ENCODE measurements at regions not wholly inside any gene's neighbourhood (a gene's known extent, or its start where the extent isn't known, plus 50 kb on each side); places are given as distances from the start of the nearest gene placed in this dataset.

GRCh38 chr6:128598571-128598970, 78.2 kb upstream of the PTPRK start:
- no peak overlapping the region for H3K4me2 ChIP-seq (ENCODE audit: control insufficient read depth, insufficient read depth)
- in situ Hi-C loops (cut with MboI): no loop called here
- WGBS (ENCODE audit: insufficient coverage, insufficient replicate concordance, low lambda C conversion rate, missing lambda C conversion rate): 32% methylated on average over 2 of the region's 2 CpGs
- H2AFZ ChIP-seq (ENCODE audit: control insufficient read depth, low read depth, low read length): no peak overlapping the region
- H3K9me3 ChIP-seq (replicated peaks; ENCODE audit: control insufficient read depth, insufficient read depth, low read length): no peaks in the 10 kb centered on the region
- BruUV-seq (replicated peaks): no TSS peak
- H3K27me3 ChIP-seq (replicated peaks in 1 of 2; ENCODE audit: control insufficient read depth in 2 of 2, insufficient read depth in 2 of 2, low read length in 1 of 2): no peaks in the 10 kb centered on the region
- FAIRE-seq: no peak
- CTCF ChIA-PET: no interaction called here
- intact Hi-C loops (cut with micrococcal nuclease; ENCODE audit: unreplicated experiment): no loop called here
- peak; percentile 24 for ATAC-seq
- TF ChIP-seq EED (IDR thresholded peaks at IDR 0.05; ENCODE audit: low read depth) (0 out of 2 replicates have a peak, but pooled peaks have one; percentile 15), CEBPB (IDR thresholded peaks at IDR 0.05; ENCODE audit: borderline replicate concordance in 1 of 2, low read depth in 2 of 2, low read length in 2 of 2) (no peak), CBFB (IDR thresholded peaks at IDR 0.05; ENCODE audit: low read depth) (no peak), IRF4 (IDR thresholded peaks at IDR 0.05; ENCODE audit: low read depth, low read length) (0 out of 2 replicates have a peak, but pooled peaks have one; percentile 18)
- RAD21 ChIA-PET (ENCODE audit: unreplicated experiment): no interaction called here
- no peaks in the 10 kb centered on the region for H3K4me1 ChIP-seq (ENCODE audit: control insufficient read depth, insufficient read depth, low read length)
- H4K20me1 ChIP-seq (ENCODE audit: control insufficient read depth, insufficient read depth): no peaks in the 10 kb centered on the region
- H3K4me3 ChIP-seq: no peak overlapping the region
- SMC1A ChIA-PET (ENCODE audit: uncharacterized antibody, unreplicated experiment): interaction anchor here (0.6 to 1.0 kb wide), 2 partner anchors 23 to 86 kb away, joined by 3 read pairs; no protein-coding TSS in a partner anchor
- H3K9ac ChIP-seq (ENCODE audit: control insufficient read depth, insufficient read depth, low read length): no peak overlapping the region
- no peak overlapping the region for H3K27ac ChIP-seq (ENCODE audit: control insufficient read depth, insufficient read depth)
- DNase-seq (ENCODE audit: low read depth, low spot score): no peak
- no peaks in the 10 kb centered on the region for H3K36me3 ChIP-seq (ENCODE audit: control insufficient read depth in 2 of 2, insufficient read depth in 2 of 2, low read length in 1 of 2)
- POLR2A ChIA-PET: no interaction called here
- no peaks in the 10 kb centered on the region for H3K79me2 ChIP-seq (ENCODE audit: control insufficient read depth, insufficient read depth, low read length)

GRCh38 chr6:128597956-128598355, 77.6 kb upstream of the PTPRK start:
- Histone ChIP-seq H3K4me3 (no peak overlapping the region), H3K27ac (ENCODE audit: control insufficient read depth, insufficient read depth) (no peak overlapping the region), H2AFZ (ENCODE audit: control insufficient read depth, low read depth, low read length) (no peak overlapping the region), H3K36me3 (ENCODE audit: control insufficient read depth in 2 of 2, insufficient read depth in 2 of 2, low read length in 1 of 2) (no peaks in the 10 kb centered on the region), H3K9me3 (replicated peaks; ENCODE audit: control insufficient read depth, insufficient read depth, low read length) (no peaks in the 10 kb centered on the region), H3K9ac (ENCODE audit: control insufficient read depth, insufficient read depth, low read length) (no peak overlapping the region), H4K20me1 (ENCODE audit: control insufficient read depth, insufficient read depth) (no peaks in the 10 kb centered on the region), H3K79me2 (ENCODE audit: control insufficient read depth, insufficient read depth, low read length) (no peaks in the 10 kb centered on the region), H3K4me1 (ENCODE audit: control insufficient read depth, insufficient read depth, low read length) (no peaks in the 10 kb centered on the region), H3K27me3 (replicated peaks in 1 of 2; ENCODE audit: control insufficient read depth in 2 of 2, insufficient read depth in 2 of 2, low read length in 1 of 2) (no peaks in the 10 kb centered on the region), H3K4me2 (ENCODE audit: control insufficient read depth, insufficient read depth) (no peak overlapping the region)
- SMC1A ChIA-PET (ENCODE audit: uncharacterized antibody, unreplicated experiment): no interaction called here
- intact Hi-C loops (cut with micrococcal nuclease; ENCODE audit: unreplicated experiment) (no loop called here), in situ Hi-C loops (cut with MboI) (no loop called here)
- FAIRE-seq: no peak
- RAD21 ChIA-PET (ENCODE audit: unreplicated experiment): no interaction called here
- CTCF ChIA-PET: no interaction called here
- no peak for ATAC-seq
- DNase-seq (ENCODE audit: low read depth, low spot score): no peak
- POLR2A ChIA-PET: no interaction called here
- BruUV-seq (replicated peaks): no TSS peak
- TF ChIP-seq RAD21 (IDR thresholded peaks at IDR 0.05; ENCODE audit: insufficient read depth, low read depth, low read length) (no peak), RUNX3 (IDR thresholded peaks at IDR 0.05; ENCODE audit: low read length) (no peak), SMAD1 (IDR thresholded peaks at IDR 0.05; ENCODE audit: low read depth, partially characterized antibody) (no peak), JUNB (IDR thresholded peaks at IDR 0.05) (no peak), SUZ12 (IDR thresholded peaks at IDR 0.05; ENCODE audit: unreplicated experiment) (no peak), USF1 (IDR thresholded peaks at IDR 0.05; ENCODE audit: borderline replicate concordance, extremely low read length, insufficient read depth, low read depth, low read length) (no peak), BCL3 (IDR thresholded peaks at IDR 0.05; ENCODE audit: borderline replicate concordance, insufficient read depth, low read depth, low read length, poor library complexity, severe bottlenecking) (no peak), ZNF24 (IDR thresholded peaks at IDR 0.05) (no peak), BCL11A (IDR thresholded peaks at IDR 0.05; ENCODE audit: low read depth, low read length) (no peak), RELA (IDR thresholded peaks at IDR 0.05; ENCODE audit: borderline replicate concordance, partially characterized antibody) (no peak), PAX5 (IDR thresholded peaks at IDR 0.05; ENCODE audit: borderline replicate concordance, low read depth, low read length) (no peak), SIX5 (IDR thresholded peaks at IDR 0.05; ENCODE audit: low read depth, low read length, severe bottlenecking) (no peak), PAX8 (IDR thresholded peaks at IDR 0.05) (no peak), CREB1 (IDR thresholded peaks at IDR 0.05; ENCODE audit: low read depth) (no peak), SIN3A (IDR thresholded peaks at IDR 0.05; ENCODE audit: low read depth, low read length) (no peak), MYC (IDR thresholded peaks at IDR 0.05; ENCODE audit: insufficient read depth, insufficient read length, insufficient replicate concordance, low read length, severe bottlenecking) (no peak)

Measured in GM12878 (cell line).